Right lobe of liver (tissue), 4 donors: ENCODE measurements at regions not wholly inside any gene's neighbourhood (a gene's known extent, or its start where the extent isn't known, plus 50 kb on each side); places are given as distances from the start of the nearest gene placed in this dataset.

Experiments used
- CTCF ChIP-seq, 4 donors: fragments of 200-600 bp in 3 of 4; fragments of 450-650 bp in 1 of 4; IDR thresholded peaks; one replicate each; pipeline versions ENCODE4 v1.5.1 to v1.8.0; 2016 to 2022; ENCODE audit warnings: antibody characterized with exemption in 4 of 4, mild to moderate bottlenecking in 2 of 4
- POLR2A ChIP-seq: fragments of 450-650 bp; IDR thresholded peaks from one replicate; pipeline ENCODE4 v1.6.1; 2017; ENCODE audit warnings: antibody characterized with exemption, mild to moderate bottlenecking
- donor health status: DM: no; HTN: no; CAD: no.
- donor health status: DM: no; HTN: no; CAD: no.
- donor health status: DM: no; HTN: yes; CAD: no.

- TF ChIP-seq CTCF (IDR thresholded peaks at IDR 0.05) (no peak), POLR2A (no peak)
Measured at GRCh38 chr2:166568409-166568808, 74.4 kb upstream of the SCN7A start.
